ENCODE measurements at regions not wholly inside any gene's neighbourhood (a gene's known extent, or its start where the extent isn't known, plus 50 kb on each side); places are given as distances from the start of the nearest gene placed in this dataset.
"Not testable (repeated sequence)": the region's sequence is repeated elsewhere in the genome, so short reads cannot be mapped to it uniquely, and the experiment has no call there.

GRCh38 chr16:86887416-86887815 is 309.1 kb downstream of the FOXL1 start:
- no peak overlapping the region for H3K27ac Mint-ChIP-seq
- H3K36me3 Mint-ChIP-seq (ENCODE audit: low read depth): no peaks in the 10 kb centered on the region
- CTCF ChIA-PET: no interaction called here
- TF ChIP-seq, protein P1, sequence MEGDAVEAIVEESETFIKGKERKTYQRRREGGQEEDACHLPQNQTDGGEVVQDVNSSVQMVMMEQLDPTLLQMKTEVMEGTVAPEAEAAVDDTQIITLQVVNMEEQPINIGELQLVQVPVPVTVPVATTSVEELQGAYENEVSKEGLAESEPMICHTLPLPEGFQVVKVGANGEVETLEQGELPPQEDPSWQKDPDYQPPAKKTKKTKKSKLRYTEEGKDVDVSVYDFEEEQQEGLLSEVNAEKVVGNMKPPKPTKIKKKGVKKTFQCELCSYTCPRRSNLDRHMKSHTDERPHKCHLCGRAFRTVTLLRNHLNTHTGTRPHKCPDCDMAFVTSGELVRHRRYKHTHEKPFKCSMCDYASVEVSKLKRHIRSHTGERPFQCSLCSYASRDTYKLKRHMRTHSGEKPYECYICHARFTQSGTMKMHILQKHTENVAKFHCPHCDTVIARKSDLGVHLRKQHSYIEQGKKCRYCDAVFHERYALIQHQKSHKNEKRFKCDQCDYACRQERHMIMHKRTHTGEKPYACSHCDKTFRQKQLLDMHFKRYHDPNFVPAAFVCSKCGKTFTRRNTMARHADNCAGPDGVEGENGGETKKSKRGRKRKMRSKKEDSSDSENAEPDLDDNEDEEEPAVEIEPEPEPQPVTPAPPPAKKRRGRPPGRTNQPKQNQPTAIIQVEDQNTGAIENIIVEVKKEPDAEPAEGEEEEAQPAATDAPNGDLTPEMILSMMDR (IDR thresholded peaks at IDR 0.05): no peak
- intact Hi-C loops (cut with micrococcal nuclease): no loop called here
- no peaks in the 10 kb centered on the region for H3K4me1 Mint-ChIP-seq
- H3K27me3 Mint-ChIP-seq: peaks cover 2% of the 10 kb centered on the region
- POLR2A ChIA-PET: no interaction called here
- ATAC-seq (ENCODE audit: low read depth) (no peak), DNase-seq (no peak)
- H3K9me3 Mint-ChIP-seq: no peaks in the 10 kb centered on the region
- no peak overlapping the region for H3K4me3 Mint-ChIP-seq

DNA sequence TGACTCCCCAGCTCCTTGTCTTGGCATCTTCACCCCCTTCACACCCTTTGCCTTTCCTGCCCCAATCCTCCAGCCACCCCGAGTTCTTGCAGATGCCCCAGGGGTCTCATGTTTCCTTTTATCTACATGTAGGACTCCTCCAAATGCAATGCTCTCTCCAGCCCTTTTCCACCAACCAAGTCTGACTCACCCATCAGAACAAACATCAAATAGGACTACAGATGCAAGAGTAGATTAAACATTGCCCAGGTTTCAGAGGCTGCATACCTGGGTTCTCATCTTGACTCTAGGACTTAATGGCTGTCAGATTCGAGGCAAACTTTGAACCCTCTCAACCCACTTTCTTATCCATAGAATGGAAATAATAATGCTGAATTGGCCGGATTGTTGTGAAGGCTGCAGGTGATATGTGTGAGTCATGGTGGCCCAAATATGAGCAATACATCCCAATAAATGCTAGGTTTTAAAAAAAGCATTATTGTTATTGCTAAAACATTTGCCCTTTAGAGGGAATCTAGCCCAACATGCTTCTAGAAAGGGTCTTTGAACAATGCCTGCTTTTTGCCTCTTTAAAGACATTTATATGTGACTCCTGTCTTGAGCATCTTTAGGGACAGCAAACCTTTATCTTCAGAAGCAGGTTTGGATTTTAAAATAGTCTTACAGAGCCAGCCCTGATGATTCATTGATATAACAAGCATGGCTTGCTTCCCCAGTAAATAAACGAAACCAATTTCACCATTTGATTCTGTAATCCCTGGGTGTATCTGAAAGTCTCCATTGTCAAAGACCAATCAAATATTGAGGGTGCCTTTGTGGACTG is 310.1 kb downstream of the FOXL1 start:
- Mint-ChIP-seq H3K27ac (no peak overlapping the region), H3K9me3 (no peaks in the 10 kb centered on the region), H3K36me3 (ENCODE audit: low read depth) (no peaks in the 10 kb centered on the region), H3K4me1 (no peaks in the 10 kb centered on the region), H3K4me3 (no peak overlapping the region), H3K27me3 (peaks cover 4% of the 10 kb centered on the region)
- no peak for DNase-seq
- ATAC-seq (ENCODE audit: low read depth): no peak
- TF ChIP-seq, protein P1 (IDR thresholded peaks at IDR 0.05): no peak
- intact Hi-C loops (cut with micrococcal nuclease): no loop called here
- ChIA-PET CTCF (no interaction called here), POLR2A (no interaction called here)

DNA sequence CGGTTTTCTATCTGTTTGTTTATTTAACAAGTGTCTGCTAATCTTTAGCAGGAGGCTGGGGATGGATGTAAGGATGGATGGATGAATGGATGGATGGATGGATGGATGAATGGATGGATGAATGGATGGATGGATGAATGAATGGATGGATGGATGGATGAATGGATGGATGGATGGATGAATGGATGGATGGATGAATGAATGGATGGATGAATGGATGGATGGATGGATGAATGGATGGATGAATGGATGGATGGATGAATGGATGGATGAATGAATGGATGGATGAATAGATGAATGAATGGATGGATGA is 310.7 kb downstream of the FOXL1 start:
- POLR2A ChIA-PET; CTCF ChIA-PET; ATAC-seq (ENCODE audit: low read depth); H3K27me3 Mint-ChIP-seq; H3K27ac Mint-ChIP-seq; H3K4me1 Mint-ChIP-seq; intact Hi-C loops (cut with micrococcal nuclease); DNase-seq; H3K9me3 Mint-ChIP-seq; H3K36me3 Mint-ChIP-seq (ENCODE audit: low read depth); H3K4me3 Mint-ChIP-seq: not testable (repeated sequence)

DNA sequence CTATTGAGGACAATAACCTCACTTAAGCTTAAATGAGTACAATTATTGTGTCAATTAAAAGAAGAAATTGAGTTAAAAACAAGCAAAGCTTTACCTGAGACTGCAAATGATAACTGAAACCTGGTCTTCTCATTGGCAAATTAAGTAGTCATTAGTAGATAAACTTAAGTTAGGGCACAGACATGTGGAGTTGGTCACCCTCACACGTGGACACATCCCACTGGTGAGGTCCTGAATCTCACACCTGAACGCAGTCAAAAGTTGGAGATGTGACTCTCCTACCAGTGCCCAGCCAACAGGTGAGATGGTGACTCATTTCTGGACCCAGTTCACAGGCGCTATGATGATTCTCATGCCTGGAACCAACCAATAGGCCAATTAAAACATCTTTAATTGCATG is 311.6 kb downstream of the FOXL1 start:
- intact Hi-C loops (cut with micrococcal nuclease): no loop called here
- POLR2A ChIA-PET: no interaction called here
- no peak for DNase-seq
- Mint-ChIP-seq H3K9me3 (no peaks in the 10 kb centered on the region), H3K27ac (no peak overlapping the region), H3K4me3 (no peak overlapping the region), H3K27me3 (peaks cover 2% of the 10 kb centered on the region), H3K36me3 (ENCODE audit: low read depth) (no peaks in the 10 kb centered on the region), H3K4me1 (no peaks in the 10 kb centered on the region)
- ATAC-seq (ENCODE audit: low read depth): no peak
- CTCF ChIA-PET: no interaction called here
- TF ChIP-seq, protein P1 (IDR thresholded peaks at IDR 0.05): no peak

GRCh38 chr16:86891121-86891520 is 312.8 kb downstream of the FOXL1 start:
- CTCF ChIA-PET: no interaction called here
- Mint-ChIP-seq H3K36me3 (ENCODE audit: low read depth) (no peaks in the 10 kb centered on the region), H3K4me3 (no peak overlapping the region)

More at GRCh38 chr16:86891121-86891520, 312.8 kb downstream of the FOXL1 start:
- Mint-ChIP-seq H3K27me3 (peaks cover 2% of the 10 kb centered on the region), H3K4me1 (no peaks in the 10 kb centered on the region), H3K9me3 (no peaks in the 10 kb centered on the region), H3K27ac (no peak overlapping the region)
- intact Hi-C loops (cut with micrococcal nuclease): no loop called here
- no peak for ATAC-seq (ENCODE audit: low read depth)
- TF ChIP-seq, protein P1 (IDR thresholded peaks at IDR 0.05): no peak
- no peak for DNase-seq
- POLR2A ChIA-PET: no interaction called here

Data from activated B cell treated with CpG ODN at 0.5 μM for 24 hours (primary cell).